ENCODE measurements at regions not wholly inside any gene's neighbourhood (a gene's known extent, or its start where the extent isn't known, plus 50 kb on each side); places are given as distances from the start of the nearest gene placed in this dataset.

DNA sequence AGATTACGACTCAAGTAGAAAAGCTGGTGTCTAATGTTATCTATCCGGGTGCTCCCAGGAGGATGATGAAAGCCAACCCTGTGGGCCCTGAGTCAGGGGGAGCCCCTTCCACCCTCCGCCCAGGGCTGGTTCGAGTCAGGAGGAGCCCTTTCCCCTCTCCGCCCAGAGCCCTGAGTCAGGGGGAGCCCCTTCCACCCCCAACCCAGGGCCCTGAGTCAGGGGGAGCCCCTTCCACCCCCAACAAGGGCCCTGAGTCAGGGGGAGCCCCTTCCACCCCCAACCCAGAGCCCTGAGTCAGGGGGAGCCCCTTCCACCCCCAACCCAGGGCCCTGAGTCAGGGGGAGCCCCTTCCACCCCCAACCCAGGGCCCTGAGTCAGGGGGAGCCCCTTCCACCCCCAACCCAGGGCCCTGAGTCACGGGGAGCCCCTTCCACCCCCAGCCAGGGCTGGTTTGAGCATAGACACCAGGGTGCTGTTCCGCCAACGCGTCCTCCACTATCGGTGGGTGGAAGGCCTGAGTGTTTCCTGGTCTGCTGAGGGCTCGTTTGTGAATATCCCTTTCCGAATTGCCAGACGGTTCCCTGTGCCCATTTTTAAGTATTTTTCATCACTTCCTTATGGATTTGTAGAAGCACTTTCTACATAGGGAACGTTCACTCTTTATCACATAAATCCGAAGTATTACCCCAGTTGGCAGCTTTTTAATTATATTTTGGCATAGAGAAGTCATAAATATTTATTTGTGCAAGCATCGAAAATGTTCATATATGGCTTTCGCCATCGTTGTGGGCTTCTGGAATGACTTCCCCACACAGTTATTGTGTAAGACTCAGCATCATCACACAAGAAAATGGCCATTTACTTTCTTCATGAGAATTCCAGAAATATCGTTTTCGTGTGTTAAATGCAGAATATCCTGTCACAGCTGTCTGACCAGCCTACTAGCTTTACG is 380.6 kb downstream of the BRD1 start:
- TF ChIP-seq, protein P1, sequence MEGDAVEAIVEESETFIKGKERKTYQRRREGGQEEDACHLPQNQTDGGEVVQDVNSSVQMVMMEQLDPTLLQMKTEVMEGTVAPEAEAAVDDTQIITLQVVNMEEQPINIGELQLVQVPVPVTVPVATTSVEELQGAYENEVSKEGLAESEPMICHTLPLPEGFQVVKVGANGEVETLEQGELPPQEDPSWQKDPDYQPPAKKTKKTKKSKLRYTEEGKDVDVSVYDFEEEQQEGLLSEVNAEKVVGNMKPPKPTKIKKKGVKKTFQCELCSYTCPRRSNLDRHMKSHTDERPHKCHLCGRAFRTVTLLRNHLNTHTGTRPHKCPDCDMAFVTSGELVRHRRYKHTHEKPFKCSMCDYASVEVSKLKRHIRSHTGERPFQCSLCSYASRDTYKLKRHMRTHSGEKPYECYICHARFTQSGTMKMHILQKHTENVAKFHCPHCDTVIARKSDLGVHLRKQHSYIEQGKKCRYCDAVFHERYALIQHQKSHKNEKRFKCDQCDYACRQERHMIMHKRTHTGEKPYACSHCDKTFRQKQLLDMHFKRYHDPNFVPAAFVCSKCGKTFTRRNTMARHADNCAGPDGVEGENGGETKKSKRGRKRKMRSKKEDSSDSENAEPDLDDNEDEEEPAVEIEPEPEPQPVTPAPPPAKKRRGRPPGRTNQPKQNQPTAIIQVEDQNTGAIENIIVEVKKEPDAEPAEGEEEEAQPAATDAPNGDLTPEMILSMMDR (IDR thresholded peaks at IDR 0.05; ENCODE audit: insufficient read depth, low read depth, low read length, missing control alignments), result no peak
- H3K4me3 ChIP-seq (ENCODE audit: low read length), result no peak overlapping the region
- DNase-seq (ENCODE audit: low read depth), result no peak

GRCh38 chr22:49446145-49446758 is 381.4 kb downstream of the BRD1 start:
- TF ChIP-seq, protein P1 (IDR thresholded peaks at IDR 0.05; ENCODE audit: insufficient read depth, low read depth, low read length, missing control alignments), result no peak
- H3K4me3 ChIP-seq (ENCODE audit: low read length), result no peak overlapping the region
- no peak for DNase-seq (ENCODE audit: low read depth)

- TF ChIP-seq, protein P1 (IDR thresholded peaks at IDR 0.05; ENCODE audit: insufficient read depth, low read depth, low read length, missing control alignments), result no peak
- no peak for DNase-seq (ENCODE audit: low read depth)
- no peak overlapping the region for H3K4me3 ChIP-seq (ENCODE audit: low read length)
Observed at GRCh38 chr22:49444781-49445180, 382.9 kb downstream of the BRD1 start.

GRCh38 chr22:49440931-49441330 is 386.7 kb downstream of the BRD1 start:
- DNase-seq (ENCODE audit: low read depth), result no peak
- no peak overlapping the region for H3K4me3 ChIP-seq (ENCODE audit: low read length)
- TF ChIP-seq, protein P1 (IDR thresholded peaks at IDR 0.05; ENCODE audit: insufficient read depth, low read depth, low read length, missing control alignments), result no peak

GRCh38 chr22:49439373-49439772 is 388.3 kb downstream of the BRD1 start:
- no peak overlapping the region for H3K4me3 ChIP-seq (ENCODE audit: low read length)
- TF ChIP-seq, protein P1 (IDR thresholded peaks at IDR 0.05; ENCODE audit: insufficient read depth, low read depth, low read length, missing control alignments), result no peak
- DNase-seq (ENCODE audit: low read depth), result no peak

DNA sequence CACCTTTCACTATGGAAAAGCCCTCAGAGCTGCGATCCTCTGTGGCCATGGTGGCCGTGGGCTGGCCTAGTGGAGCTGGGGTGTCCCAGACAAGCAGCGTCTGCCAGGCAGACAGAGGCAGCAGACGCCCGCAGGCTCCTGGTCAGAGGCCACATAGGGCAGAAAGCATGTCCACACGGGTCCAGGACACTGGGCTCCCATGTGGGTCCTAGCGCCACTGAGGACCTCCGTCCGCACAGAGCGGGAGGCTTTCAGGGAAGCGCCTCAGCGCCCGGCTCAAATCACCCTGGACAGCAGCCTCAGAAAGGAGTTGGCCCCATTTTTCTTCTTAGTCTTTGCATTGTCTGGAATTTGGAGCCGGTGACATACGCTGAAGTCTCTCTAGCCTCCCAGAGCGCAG is 389.7 kb downstream of the BRD1 start:
- DNase-seq (ENCODE audit: low read depth), result no peak
- no peak overlapping the region for H3K4me3 ChIP-seq (ENCODE audit: low read length)
- TF ChIP-seq, protein P1 (IDR thresholded peaks at IDR 0.05; ENCODE audit: insufficient read depth, low read depth, low read length, missing control alignments), result no peak

Data from epithelial cell of esophagus (primary cell).